ENCODE measurements at regions not wholly inside any gene's neighbourhood (a gene's known extent, or its start where the extent isn't known, plus 50 kb on each side); places are given as distances from the start of the nearest gene placed in this dataset.

DNA sequence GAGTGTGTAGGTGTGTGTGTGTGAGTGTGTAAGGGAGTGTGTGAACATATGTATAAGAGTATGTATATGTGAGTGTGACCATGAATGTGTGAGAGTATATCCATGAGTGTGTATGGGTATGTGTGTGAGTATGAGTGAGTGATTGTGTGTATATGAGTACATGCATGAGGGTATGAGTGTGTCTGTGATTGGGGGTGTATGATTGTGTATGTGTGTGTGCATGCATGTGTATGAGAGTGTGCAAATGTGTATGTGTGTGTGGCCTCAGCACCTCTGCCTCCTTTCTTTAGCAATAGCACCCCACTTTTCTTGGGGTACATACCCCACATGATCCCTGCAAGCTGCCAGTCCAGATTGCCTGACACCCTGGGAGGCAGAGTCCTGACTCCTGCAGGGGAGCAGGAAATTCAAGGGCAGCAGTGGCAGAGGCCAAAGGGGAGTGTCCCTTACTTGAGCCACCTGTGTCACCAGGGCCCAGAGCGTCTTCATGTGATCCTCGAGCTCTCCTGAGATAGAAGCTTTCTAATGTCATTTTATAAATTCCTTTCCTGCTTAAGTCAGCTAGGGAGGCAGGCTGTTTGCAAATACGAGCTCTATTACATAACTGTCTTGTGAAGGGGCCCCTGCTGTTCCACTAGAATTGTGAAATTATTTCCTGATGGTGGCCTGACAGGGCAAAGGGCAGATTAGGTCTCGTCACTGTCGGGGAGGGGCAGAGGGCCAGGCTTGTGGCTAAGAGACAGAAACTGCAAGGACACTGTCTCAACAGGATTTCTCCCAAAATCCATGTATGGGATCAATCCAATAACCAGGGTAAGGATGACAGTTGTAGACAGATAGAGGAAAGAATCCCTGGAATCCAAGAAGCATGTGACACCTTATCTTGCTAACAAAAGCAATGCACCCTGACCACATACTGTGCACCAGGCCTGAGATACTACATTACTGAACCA, 389.1 kb downstream of the GADD45G start:
- DNase-seq (ENCODE audit: low read depth in 3 of 3): no peak

DNA sequence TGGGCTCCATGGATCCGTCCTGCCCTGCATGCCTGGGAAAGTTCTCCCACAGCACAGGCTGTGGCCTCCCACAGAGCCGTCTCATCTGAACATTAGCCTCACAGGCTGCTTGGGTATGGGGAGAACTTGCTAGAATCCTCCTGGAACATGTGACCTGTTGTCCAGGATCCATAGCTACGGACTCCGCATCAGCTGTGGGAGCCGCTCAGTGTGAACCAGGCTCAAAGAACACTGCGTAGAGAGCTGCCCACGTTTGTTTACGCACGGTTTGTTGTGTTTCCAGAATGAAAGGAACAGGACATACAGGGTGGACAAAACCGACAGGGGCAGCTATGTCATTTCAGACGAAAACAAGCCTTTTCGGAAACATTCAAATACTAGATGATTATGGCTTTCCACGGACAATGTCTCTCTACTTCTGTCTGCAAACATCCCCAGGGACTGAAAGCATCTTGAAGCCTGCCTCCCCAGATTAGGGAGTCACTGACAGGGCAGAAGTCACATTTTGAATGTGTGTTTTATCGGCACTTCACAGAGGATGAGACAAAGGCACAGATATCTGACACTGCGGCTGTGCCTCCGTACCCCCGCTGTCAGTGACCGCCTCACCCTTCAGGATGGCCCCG, 390.3 kb downstream of the GADD45G start:
- DNase-seq (ENCODE audit: low read depth in 3 of 3): no peak

DNA sequence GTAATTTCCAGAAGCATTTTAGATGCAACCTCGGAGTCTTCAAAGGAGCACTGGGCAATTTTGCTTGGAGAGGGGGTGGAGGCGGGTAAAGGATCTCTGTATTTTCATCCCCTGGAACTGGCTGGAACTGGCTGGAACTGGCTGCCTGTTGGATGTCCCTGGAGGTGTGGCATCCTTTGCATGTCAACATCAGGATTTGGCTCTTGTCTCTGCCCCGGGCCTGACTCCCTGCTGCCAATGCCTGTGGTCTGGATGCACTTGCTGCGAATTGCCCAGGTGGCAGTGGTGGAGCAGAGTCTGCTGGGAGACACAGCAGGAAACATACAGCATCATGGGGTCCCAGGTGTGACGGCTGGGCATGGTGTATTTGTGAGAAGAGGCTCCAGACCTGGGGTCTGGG, 391.3 kb downstream of the GADD45G start:
- DNase-seq (ENCODE audit: low read depth in 3 of 3): no peak

DNA sequence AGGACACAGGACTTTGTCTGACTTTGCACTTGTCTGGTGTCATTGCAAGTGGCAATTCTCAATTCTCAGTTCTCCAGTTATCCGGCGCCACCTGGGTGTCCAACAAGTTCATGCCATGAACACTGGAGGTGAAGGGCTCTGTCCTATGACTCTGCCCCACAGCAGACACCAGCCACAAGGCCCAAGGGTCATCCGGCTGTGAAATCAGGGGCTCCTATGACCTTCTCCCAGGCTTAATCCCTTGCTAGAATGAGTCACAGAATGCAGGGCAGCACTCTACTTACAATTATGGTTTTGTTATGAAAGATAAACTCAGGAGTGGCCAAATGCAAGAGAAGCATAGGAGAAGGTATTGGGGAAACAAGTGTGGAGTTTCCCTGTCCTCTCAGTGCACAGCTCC, 392.0 kb downstream of the GADD45G start:
- DNase-seq (ENCODE audit: low read depth in 3 of 3): no peak

DNA sequence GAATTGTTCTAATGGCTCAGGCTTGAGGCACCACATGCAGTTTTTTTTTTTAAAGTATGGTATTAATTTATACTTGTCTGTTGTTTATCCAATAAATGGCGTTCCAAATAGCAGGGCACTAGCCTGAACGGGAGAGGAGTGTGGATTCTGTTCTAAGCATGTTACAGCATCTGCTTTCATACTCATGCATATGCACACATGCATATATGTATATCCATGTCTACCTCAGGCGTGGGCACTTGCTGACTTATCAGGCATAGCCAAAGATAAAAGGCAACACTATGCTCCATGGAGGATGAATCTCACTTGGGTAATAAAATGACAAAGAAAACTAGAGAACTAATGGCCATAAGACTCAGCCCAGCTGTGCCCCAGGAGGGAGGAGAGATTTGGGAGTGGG, 393.8 kb downstream of the GADD45G start:
- no peak for DNase-seq (ENCODE audit: low read depth in 3 of 3)

DNA sequence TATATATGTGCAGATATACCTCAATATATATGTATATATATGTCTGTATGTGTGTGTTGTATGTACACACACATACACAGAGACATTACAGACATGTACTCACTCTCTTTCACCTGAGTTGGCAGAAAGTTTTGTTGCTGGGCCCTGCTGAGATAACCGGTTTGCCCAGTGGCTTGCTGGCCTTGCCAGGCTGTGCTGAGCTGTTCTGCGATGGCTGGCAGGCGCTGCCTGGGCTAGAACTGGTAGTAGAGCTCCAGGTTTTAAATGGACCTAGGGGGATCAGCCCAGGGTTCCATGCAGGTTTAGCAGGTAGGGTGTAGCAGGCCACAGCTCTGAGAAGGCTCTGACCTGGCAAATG, 394.3 kb downstream of the GADD45G start:
- no peak for DNase-seq (ENCODE audit: low read depth in 3 of 3)

DNA sequence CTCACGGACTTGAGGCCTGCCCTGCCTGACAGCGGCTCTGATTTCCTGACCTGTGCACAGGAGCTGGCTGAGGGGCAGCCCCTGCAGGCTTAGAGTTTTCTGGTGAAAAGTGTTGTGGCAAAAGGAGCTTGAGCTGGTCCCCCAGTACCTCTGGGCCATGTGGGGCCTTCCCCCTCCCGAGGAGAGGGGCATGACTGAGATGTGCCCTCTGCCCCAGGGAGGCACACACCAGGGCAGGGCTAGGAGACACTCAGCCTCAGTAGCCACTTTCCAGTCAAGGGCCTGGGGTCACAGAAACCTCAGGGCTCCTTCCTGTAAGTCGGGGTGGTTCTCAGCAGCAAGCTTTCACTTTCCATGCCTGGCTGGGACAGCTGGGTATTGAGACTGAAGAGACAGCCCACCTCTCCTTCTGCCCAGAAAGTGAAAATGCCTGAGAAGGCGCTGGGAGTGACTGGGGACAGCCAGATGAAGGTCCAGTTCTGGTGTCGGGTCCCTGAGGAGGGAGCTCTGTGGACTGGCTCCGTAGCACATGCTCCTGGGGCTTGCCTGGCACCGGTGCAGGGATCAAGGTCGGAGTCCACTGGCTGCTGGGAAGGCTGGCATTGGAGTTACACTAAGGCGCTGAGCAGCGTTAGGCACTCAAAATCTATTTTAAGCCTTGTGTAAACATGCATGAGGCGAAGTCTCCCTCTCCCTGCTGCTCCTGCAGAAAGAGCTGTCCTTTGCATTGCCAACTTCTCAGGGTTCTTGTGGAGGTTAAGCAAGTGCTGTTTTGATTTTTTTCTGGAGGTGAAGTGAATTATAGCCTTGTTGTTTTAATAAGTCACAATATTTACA, 394.9 kb downstream of the GADD45G start:
- DNase-seq (ENCODE audit: low read depth in 3 of 3): peak; percentile 32 to 58 (median 41)

DNA sequence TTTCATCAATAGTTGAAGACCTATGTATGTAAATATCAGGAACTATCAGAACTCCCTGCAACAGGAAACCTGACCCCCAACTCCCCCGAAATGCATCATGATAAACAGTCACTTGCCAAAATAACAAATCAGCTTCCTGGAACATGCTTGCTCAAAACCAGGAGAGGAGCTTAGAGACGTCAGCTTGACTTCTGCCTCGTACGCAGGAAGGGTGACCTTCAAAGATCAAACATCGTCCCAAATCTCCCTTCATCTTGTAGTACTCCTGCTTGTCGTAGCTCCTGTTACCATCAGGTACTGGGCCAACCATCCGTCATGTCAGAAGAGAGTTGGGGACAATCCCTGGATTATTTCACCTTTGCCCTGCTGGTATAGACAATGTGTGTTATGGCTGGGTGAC, 396.1 kb downstream of the GADD45G start:
- no peak for DNase-seq (ENCODE audit: low read depth in 3 of 3)

DNA sequence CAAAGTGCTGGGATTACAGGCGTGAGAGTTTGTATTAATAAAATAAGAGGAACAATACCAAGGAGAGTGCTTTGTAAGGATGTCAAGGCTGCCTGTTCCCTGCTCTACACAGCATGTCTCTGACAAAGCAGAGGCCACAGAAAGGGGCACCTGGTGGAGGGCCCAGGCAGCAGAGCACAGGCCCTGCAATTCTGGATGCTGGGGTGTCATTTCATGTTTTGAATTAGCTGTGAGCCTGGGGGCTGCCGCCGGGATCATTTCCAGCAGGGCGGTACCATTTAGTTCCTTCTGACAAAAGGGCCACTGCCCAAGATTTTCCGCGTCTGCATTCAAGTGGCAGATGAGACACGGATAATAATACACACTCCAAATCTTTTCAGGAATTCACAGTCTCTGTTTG, 396.9 kb downstream of the GADD45G start:
- no peak for DNase-seq (ENCODE audit: low read depth in 3 of 3)

DNA sequence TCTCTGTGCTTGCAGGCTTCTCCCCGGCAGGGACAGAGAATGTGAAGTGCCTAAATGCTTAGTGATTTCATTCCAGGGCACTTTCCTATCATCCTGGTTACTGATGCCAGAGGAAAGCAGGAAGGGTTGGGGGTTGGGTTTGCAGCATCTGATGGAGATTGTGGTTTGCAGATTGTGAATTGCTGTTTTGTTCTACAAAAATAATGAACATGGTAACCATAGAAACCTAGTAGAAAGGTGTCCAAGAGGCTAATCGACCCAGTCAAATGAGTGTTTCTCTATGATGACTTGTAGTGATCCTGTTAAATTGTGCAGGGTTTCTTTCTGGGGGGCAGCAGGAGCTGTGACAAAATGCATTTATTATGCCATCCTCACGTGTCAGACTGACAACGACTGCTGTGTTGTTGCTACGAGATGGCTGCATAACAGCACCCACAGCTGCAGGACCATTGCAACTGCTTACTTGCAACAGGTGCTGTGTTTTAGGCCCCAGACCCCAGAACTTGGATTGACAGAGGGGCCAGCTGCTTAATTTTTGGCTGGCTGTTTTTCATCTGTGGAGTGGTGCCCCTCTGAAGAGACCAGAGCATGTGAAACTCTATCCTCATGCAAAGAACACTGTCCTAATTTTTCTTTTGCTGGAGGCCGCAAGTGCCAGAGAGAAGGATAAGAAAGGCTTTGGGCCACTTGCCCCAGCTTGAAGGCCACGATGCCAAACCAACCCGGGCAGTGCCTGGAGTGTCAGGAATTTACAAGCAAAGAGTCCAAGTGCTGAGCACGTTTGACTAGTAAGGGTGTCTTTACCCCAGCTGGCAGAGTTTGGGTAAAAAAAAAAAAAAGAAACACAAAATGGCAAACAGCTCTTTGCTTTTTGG, 397.8 kb downstream of the GADD45G start:
- DNase-seq (ENCODE audit: low read depth in 3 of 3): no peak

DNA sequence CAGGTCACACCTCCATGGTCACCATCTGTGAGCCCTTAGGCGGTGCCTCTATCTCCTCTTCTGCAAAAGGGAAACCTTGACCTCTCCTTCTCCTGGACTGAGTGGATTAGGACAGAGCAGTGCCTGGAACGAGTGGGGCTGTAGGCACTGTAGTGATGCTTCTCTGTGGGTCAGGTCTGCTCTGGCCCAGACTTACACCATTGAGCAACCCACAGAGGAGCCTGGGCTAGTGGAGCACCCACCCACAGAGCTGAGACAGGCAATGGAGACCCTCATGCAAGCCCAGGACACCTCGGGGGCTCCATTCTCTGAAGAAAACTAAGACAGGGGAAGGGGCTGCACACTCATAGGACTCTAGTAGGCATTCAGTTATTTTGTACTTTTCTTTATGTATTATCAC, 400.6 kb downstream of the GADD45G start:
- DNase-seq (ENCODE audit: low read depth in 3 of 3): no peak

DNA sequence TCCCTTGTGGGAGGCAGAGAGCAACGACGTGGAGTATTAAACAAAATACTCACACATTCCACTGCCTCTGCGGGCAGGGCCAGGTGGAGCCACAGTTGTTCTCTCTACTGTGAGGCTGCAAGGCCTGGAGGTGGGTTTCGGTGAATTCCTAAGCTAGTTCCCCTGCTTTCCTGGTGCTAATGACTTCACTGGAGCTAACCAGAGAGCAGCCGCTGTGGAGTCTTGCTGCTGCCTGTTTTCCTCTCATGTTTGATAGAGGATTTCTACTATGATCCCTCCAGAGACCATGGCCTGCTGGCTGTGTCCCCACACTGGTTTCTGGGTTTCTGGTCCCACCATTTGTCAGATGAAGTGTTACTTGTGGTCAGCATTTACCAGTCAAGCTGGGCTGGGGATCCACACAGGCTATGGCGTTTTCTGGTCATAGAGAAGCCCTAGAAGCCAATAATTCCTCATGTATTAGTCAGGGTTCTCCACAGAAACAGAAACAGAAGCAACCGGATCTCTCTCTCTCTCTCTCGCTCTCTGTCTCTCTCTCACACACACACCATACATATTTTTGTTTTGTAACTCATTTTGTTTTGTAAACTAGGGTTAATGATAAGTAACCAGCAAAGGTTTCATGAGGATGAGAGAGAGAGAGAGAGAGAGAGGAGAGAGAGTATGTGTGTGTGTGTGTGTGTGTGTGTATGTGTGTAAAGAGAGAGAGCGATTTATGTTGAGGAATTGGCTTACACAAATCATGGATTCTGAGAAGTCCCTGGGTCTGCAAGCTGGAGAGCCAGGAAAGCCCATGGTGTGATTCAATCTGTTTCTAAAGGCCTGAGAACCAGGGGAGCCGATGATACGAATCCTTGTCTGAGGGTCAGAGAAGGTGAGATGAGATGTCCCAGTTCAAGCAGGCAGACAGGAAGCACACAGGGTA, 403.0 kb downstream of the GADD45G start:
- DNase-seq (ENCODE audit: low read depth in 3 of 3): no peak

DNA sequence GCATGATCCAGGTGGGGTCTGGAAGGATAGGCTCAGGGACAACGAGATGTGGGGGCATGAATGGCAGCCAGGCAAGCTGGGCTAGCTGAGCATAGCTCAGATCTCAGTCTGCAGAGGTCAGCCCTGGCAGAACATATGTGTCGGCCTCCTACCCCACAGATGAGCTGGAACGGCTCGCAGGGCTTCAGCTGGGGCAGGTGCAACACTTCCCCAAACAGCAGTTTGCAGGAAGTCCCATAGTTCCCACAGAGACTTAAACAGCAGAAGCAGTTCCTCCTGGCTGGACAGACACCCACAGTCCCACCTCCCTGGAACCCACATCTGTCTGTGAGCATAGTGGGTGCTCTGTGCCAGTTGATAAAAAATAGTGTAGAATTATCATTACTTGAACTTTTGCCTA, 404.6 kb downstream of the GADD45G start:
- DNase-seq (ENCODE audit: low read depth in 3 of 3): no peak

DNA sequence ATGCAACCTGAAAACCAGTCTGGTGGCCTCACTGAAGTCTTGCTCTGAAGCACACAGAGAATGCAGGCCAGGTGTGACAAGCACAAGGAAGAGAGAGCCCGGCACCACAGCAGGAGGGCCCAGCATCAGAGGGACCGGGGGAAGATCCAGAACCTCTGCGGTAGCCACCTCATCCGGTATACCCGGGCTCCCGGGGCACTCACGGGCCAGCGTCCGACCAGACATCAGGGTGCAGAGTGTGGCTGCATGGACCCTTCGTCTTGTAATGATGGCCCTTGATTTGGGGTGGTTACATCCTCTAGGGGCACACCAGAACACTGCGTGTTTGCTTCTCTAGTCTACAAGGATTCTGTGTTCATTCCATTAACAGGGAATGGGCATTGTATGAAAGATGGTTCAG, 406.0 kb downstream of the GADD45G start:
- DNase-seq (ENCODE audit: low read depth in 3 of 3): no peak

DNA sequence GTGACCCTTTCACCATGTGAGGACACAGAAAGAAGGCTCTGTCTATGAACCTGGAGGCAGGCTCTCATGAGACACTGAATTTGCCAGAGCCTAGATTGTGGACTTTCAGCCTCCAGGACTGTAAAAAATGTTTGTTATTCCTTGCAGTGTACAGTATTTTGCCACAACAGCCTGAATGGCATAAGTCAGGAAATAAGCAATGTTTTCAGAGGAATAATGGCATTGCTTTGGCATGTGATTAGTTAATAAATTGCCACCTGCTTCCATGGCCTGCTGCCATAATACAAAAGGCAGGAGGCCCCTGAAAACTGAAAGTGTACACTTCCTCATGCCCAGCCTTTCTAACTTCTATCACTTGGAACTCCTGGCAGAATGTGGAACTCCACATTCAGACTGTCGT, 408.1 kb downstream of the GADD45G start:
- DNase-seq (ENCODE audit: low read depth in 3 of 3): no peak

DNA sequence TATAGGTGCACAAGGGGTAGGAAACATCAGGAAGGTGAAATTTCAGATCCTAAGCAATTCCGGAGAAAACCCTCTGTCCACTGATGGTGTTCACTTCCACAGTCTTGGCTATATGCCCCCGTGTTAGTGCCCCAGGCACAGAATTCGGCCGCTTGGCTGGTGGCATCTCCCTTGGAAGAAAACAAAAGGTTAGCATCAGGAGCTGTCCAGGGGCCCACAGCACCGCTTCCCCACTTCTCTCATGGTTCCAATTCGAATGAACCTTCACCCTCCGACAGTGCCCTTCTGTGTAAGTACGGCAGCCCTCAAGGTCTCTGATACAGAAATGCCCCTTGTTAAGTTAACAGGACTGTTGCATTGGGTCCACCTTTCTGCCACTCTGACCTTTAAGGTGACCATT, 409.0 kb downstream of the GADD45G start:
- no peak for DNase-seq (ENCODE audit: low read depth in 3 of 3)

DNA sequence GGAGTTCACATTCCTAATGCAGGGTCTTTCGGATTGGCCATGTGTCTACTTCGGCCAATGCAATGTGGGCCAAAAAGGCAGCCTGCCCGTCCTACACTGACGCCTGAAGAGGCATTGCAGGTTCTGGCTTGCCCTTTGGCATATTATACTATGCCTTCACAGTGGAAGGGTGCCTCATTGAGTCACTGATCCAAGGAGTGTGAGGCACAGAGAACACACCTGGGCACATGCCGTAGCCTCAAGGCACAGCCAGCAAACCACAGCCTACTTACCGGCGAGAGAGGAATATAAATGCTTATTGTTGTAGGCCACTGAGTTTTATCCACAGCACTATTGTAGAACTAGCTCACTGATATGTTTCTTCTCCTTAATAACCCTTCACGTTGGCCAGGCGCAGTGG, 409.6 kb downstream of the GADD45G start:
- no peak for DNase-seq (ENCODE audit: low read depth in 3 of 3)

DNA sequence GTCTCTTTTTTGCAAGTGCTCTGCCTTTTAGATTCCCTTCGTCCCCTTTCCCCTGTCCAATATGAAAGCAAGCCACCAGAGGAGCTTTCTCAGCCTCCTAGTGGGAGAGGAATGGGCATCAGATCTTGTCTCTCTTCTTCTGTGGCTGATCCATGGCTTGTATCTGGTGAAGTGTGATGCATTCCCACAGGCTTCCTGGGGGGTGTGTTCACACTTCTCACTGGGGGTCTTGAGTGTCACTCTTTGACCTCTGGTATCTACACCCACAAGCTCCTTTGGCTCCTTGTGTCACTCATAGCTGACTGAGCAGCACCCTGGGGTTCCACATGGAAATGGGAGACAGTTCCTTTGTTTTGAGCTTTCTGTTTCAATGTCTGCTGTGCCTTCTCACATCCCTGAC, 411.5 kb downstream of the GADD45G start:
- DNase-seq (ENCODE audit: low read depth in 3 of 3): no peak

DNA sequence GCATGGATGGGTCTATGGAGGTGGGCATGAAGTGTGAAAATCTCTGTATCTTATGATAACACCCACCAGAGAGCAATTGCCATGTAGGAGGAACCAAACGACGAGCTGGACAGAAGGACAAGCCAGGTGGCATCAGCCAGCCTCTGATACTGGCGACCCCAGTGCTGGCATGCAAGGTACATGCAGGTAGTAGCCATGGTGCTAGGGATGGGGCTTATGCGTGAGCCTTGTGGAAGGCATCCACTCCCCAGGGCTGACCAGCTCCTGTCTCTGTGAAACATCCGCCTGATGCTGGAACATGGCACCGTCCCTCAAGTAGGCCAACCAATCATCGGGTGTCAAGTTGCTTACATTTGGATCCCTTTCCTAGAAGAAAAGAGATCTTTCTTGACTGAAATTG, 412.9 kb downstream of the GADD45G start:
- no peak for DNase-seq (ENCODE audit: low read depth in 3 of 3)

DNA sequence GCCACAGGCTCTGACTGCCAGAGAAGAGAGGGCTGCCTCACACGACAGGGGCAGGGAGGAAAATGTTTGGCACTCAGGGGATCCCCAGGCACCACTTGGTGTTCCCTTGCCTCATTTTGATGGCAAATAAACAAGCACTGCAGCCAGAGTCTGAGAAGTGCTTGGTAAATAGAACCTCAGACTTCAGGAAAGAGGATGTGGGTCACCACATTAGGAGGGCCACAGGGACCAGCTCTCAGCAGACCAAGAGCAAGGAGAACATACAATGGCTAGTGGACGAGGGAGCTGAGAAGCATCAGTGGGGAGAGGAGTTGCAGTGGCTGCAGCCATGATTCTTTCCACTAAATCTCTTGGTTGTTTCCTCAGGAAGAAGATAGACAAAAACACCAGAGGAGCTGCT, 413.9 kb downstream of the GADD45G start:
- no peak for DNase-seq (ENCODE audit: low read depth in 3 of 3)
